ENCODE measurements at regions not wholly inside any gene's neighbourhood (a gene's known extent, or its start where the extent isn't known, plus 50 kb on each side); places are given as distances from the start of the nearest gene placed in this dataset.

- H2BK120ac ChIP-seq (ENCODE audit: low read depth, low read length, poor library complexity, severe bottlenecking), result no peak overlapping the region
- no peak overlapping the region for H3K23ac ChIP-seq (ENCODE audit: insufficient read length, low read depth, low read length)
- H3K36me3 Mint-ChIP-seq (ENCODE audit: insufficient read depth in 1 of 3, low read depth in 3 of 3), result no peaks in the 10 kb centered on the region
Observed at GRCh38 chr2:106038601-106039375, 155.3 kb downstream of the UXS1 start.

More at GRCh38 chr2:106038601-106039375, 155.3 kb downstream of the UXS1 start:
- Histone ChIP-seq H3T11ph (ENCODE audit: low read length) (no peak overlapping the region), H3K18ac (ENCODE audit: insufficient read length, low read depth, low read length) (no peak overlapping the region), H3K79me2 (ENCODE audit: insufficient read depth, low read length) (no peaks in the 10 kb centered on the region), H3K56ac (ENCODE audit: insufficient read length, low read depth, low read length) (no peak overlapping the region), H4K91ac (ENCODE audit: insufficient read length, low read depth, low read length) (no peak overlapping the region), H2BK12ac (ENCODE audit: insufficient read length, low read depth, low read length) (no peak overlapping the region), H3K79me1 (ENCODE audit: insufficient read depth, low read depth, low read length, poor library complexity, severe bottlenecking) (no peaks in the 10 kb centered on the region), H4K8ac (replicated peaks; ENCODE audit: insufficient read length, low read depth, low read length) (no peak overlapping the region), H3K9me3 (ENCODE audit: control insufficient read depth, low read depth, low read length) (no peaks in the 10 kb centered on the region), H2AK5ac (ENCODE audit: insufficient read length, low read length) (no peak overlapping the region), H2BK15ac (ENCODE audit: low read depth, low read length) (no peak overlapping the region), H3K4me1 (ENCODE audit: insufficient read depth, low read length) (no peaks in the 10 kb centered on the region; the same call in 1 of the 2 replicates), H3K4ac (ENCODE audit: low read depth, low read length) (no peak overlapping the region), H3K14ac (ENCODE audit: insufficient read depth, low read length) (no peak overlapping the region), H2BK20ac (ENCODE audit: low read depth, low read length, poor library complexity, severe bottlenecking) (no peak overlapping the region), H3K27ac (ENCODE audit: insufficient read length, low read depth, low read length) (no peak overlapping the region), H3K4me2 (ENCODE audit: insufficient read depth, insufficient read length, low read length) (no peak overlapping the region), H4K5ac (ENCODE audit: insufficient read length, low read depth, low read length) (no peak overlapping the region), H3K9ac (ENCODE audit: extremely low read depth, insufficient read length, low read length) (no peak overlapping the region), H3K27me3 (ENCODE audit: insufficient read depth, low read length) (no peaks in the 10 kb centered on the region), H3K23me2 (ENCODE audit: insufficient read length, low read depth, low read length, poor library complexity, severe bottlenecking) (no peaks in the 10 kb centered on the region), H2AFZ (ENCODE audit: low read length) (no peak overlapping the region), H2BK5ac (ENCODE audit: insufficient read length, low read length) (no peak overlapping the region), H4K20me1 (ENCODE audit: control insufficient read depth, insufficient read depth, insufficient read length) (no peaks in the 10 kb centered on the region)
- Mint-ChIP-seq H3K4me1 (no peaks in the 10 kb centered on the region), H3K27me3 (ENCODE audit: low read depth) (peaks cover 2% of the 10 kb centered on the region), H3K9me3 (no peaks in the 10 kb centered on the region), H3K27ac (no peak overlapping the region; a peak in 1 of 7 replicates), H3K4me3 (no peak overlapping the region)
- no peak for TF ChIP-seq CTCF (conservative IDR thresholded peaks at IDR 0.05)
- no CpG with 5 or more reads among the region's 12 CpGs for WGBS (ENCODE audit: extremely low coverage, insufficient read length, low lambda C conversion rate)
- no peak for DNase-seq
